ENCODE measurements at regions not wholly inside any gene's neighbourhood (a gene's known extent, or its start where the extent isn't known, plus 50 kb on each side); places are given as distances from the start of the nearest gene placed in this dataset.

GRCh38 chr16:26598061-26598460 is 468.7 kb upstream of the C16orf82 start:
- H3K4me3 ChIP-seq (ENCODE audit: low read depth, low read length), result no peak overlapping the region
- TF ChIP-seq CTCF (IDR thresholded peaks at IDR 0.05; ENCODE audit: low read depth, low read length), result no peak

GRCh38 chr16:26598998-26599784 is 467.5 kb upstream of the C16orf82 start:
- no peak for TF ChIP-seq CTCF (IDR thresholded peaks at IDR 0.05; ENCODE audit: low read depth, low read length)
- no peak overlapping the region for H3K4me3 ChIP-seq (ENCODE audit: low read depth, low read length)

- no peak for TF ChIP-seq CTCF (IDR thresholded peaks at IDR 0.05; ENCODE audit: low read depth, low read length)
- no peak overlapping the region for H3K4me3 ChIP-seq (ENCODE audit: low read depth, low read length)
Observed at GRCh38 chr16:26599785-26600104, 467.0 kb upstream of the C16orf82 start.

GRCh38 chr16:26601335-26601734 is 465.4 kb upstream of the C16orf82 start:
- H3K4me3 ChIP-seq (ENCODE audit: low read depth, low read length), result no peak overlapping the region
- no peak for TF ChIP-seq CTCF (IDR thresholded peaks at IDR 0.05; ENCODE audit: low read depth, low read length)

- no peak overlapping the region for H3K4me3 ChIP-seq (ENCODE audit: low read depth, low read length)
- no peak for TF ChIP-seq CTCF (IDR thresholded peaks at IDR 0.05; ENCODE audit: low read depth, low read length)
Observed at GRCh38 chr16:26605626-26606271, 461.0 kb upstream of the C16orf82 start.

GRCh38 chr16:26606381-26607150 is 460.2 kb upstream of the C16orf82 start:
- no peak for TF ChIP-seq CTCF (IDR thresholded peaks at IDR 0.05; ENCODE audit: low read depth, low read length)
- no peak overlapping the region for H3K4me3 ChIP-seq (ENCODE audit: low read depth, low read length)
